CD14-positive monocyte (primary cell): ENCODE measurements at regions not wholly inside any gene's neighbourhood (a gene's known extent, or its start where the extent isn't known, plus 50 kb on each side); places are given as distances from the start of the nearest gene placed in this dataset.

ENCODE experiments used
- DNase-seq, 3 donors: peaks; one replicate each; pipeline ENCODE4 v3.0.0-alpha.2; 2011 to 2022
- H2AFZ ChIP-seq: 2 replicates; pipeline ENCODE4 v1.6.0; 2012; ENCODE audit warnings: mild to moderate bottlenecking, low read depth, low read length, inconsistent platforms; ENCODE audit not compliant: insufficient read depth, poor library complexity, severe bottlenecking
- H3K27ac ChIP-seq, 2 donors: 1 replicate in 1 of 2; 2 replicates in 1 of 2; pipeline ENCODE4 v1.5.1; 2012 to 2013; ENCODE audit warnings: low read length in 2 of 2, control low read depth in 1 of 2, inconsistent platforms in 1 of 2, low read depth in 1 of 2, mild to moderate bottlenecking in 1 of 2
- H3K27me3 ChIP-seq, 2 donors: one replicate each; pipeline versions ENCODE4 v1.6.0 to v1.6.1; 2011 to 2013; ENCODE audit warnings: low read length in 2 of 2; ENCODE audit not compliant: control insufficient read depth in 2 of 2, insufficient read depth in 2 of 2
- H3K36me3 ChIP-seq, 2 donors: replicated peaks in 1 of 2; 1 replicate in 1 of 2; 2 replicates in 1 of 2; pipeline versions ENCODE4 v1.5.1 to v1.6.1; 2012 to 2013; ENCODE audit warnings: low read length in 2 of 2, control low read depth in 1 of 2, inconsistent platforms in 1 of 2, mild to moderate bottlenecking in 1 of 2; ENCODE audit not compliant: insufficient read depth in 2 of 2, control insufficient read depth in 1 of 2
- H3K4me1 ChIP-seq, 2 donors: 1 replicate in 1 of 2; 2 replicates in 1 of 2; pipeline versions ENCODE4 v1.5.1 to v1.6.1; 2012 to 2013; ENCODE audit warnings: low read length in 2 of 2, control low read depth in 1 of 2, inconsistent platforms in 1 of 2, mild to moderate bottlenecking in 1 of 2, moderate library complexity in 1 of 2; ENCODE audit not compliant: insufficient read depth in 2 of 2, control insufficient read depth in 1 of 2
- H3K4me2 ChIP-seq: replicated peaks from 2 replicates; pipeline ENCODE3; 2012; ENCODE audit warnings: low read length, moderate library complexity, mild to moderate bottlenecking; ENCODE audit not compliant: poor library complexity, severe bottlenecking; ENCODE audit errors: extremely low read depth
- H3K4me3 ChIP-seq, 3 experiments: fragments of 200-600 bp in 1 of 3; sonication (generic) in 1 of 3; replicated peaks in 1 of 3; 1 replicate in 2 of 3; 2 replicates in 1 of 3; pipeline ENCODE4 v1.5.1; 2011 to 2013; ENCODE audit warnings: low read length in 3 of 3, mild to moderate bottlenecking in 3 of 3, control low read depth in 2 of 3, low read depth in 2 of 3, inconsistent platforms in 1 of 3, moderate library complexity in 1 of 3
- H3K79me2 ChIP-seq: 2 replicates; pipeline ENCODE4 v1.6.0; 2012; ENCODE audit warnings: mild to moderate bottlenecking, control low read depth, inconsistent platforms, low read length, moderate library complexity; ENCODE audit not compliant: insufficient read depth
- H3K9ac ChIP-seq: 2 replicates; pipeline ENCODE4 v1.6.0; 2017; ENCODE audit warnings: low read length, mild to moderate bottlenecking; ENCODE audit not compliant: insufficient read depth, poor library complexity, severe bottlenecking
- H3K9me3 ChIP-seq, 2 donors: replicated peaks in 1 of 2; 1 replicate in 1 of 2; 2 replicates in 1 of 2; pipeline versions ENCODE4 v1.5.1 to v1.6.1; 2012 to 2013; ENCODE audit warnings: low read length in 2 of 2, control low read depth in 1 of 2; ENCODE audit not compliant: control insufficient read depth in 1 of 2, insufficient read depth in 1 of 2
- H4K20me1 ChIP-seq: 2 replicates; pipeline ENCODE4 v1.6.0; 2012; ENCODE audit warnings: mild to moderate bottlenecking, low read length, control low read depth, moderate library complexity; ENCODE audit not compliant: insufficient read depth
- H3K27ac Mint-ChIP-seq, 7 donors: one replicate each; pipeline ENCODE4 v1.8.0; 2020; ENCODE audit warnings: mild to moderate bottlenecking in 7 of 7, mixed read lengths in 7 of 7, moderate library complexity in 6 of 7, inconsistent platforms in 2 of 7
- H3K27me3 Mint-ChIP-seq, 3 donors: one replicate each; pipeline ENCODE4 v1.8.0; 2021 to 2022; ENCODE audit warnings: low read depth in 3 of 3, mild to moderate bottlenecking in 3 of 3, mixed read lengths in 3 of 3, moderate library complexity in 3 of 3, inconsistent platforms in 1 of 3
- H3K36me3 Mint-ChIP-seq, 2 donors: one replicate each; pipeline ENCODE4 v1.8.0; 2020; ENCODE audit warnings: mixed read lengths in 2 of 2, inconsistent platforms in 1 of 2, mild to moderate bottlenecking in 1 of 2
- H3K4me1 Mint-ChIP-seq: one replicate; pipeline ENCODE4 v1.8.0; 2020; ENCODE audit warnings: mild to moderate bottlenecking, mixed read lengths
- H3K4me3 Mint-ChIP-seq, 2 donors: one replicate each; pipeline ENCODE4 v1.8.0; 2020; ENCODE audit warnings: mild to moderate bottlenecking in 2 of 2, mixed read lengths in 2 of 2, moderate library complexity in 1 of 2
- H3K9me3 Mint-ChIP-seq, 7 donors: one replicate each; pipeline ENCODE4 v1.8.0; 2020 to 2022; ENCODE audit warnings: mixed read lengths in 7 of 7, mild to moderate bottlenecking in 6 of 7, moderate library complexity in 6 of 7, inconsistent platforms in 2 of 7
- WGBS: methylation state at CpG from one replicate; pipeline ENCODE4 v1.1.5; 2013; ENCODE audit warnings: missing lambda C conversion rate; ENCODE audit not compliant: insufficient coverage; 5-methylcytosine and 5-hydroxymethylcytosine counted together
- intact Hi-C, 2 donors: fragments of 100-400 bp; cut with micrococcal nuclease; formaldehyde crosslinking; loops; one replicate each; pipeline versions ENCODE4 v1.15.0 to v1.15.1; 2023
- TF ChIP-seq, protein P1 (sequence below): fragments of 200-600 bp; IDR thresholded peaks from one replicate; pipeline ENCODE4 v1.8.0; 2022; ENCODE audit warnings: antibody characterized with exemption, mild to moderate bottlenecking

DNA sequence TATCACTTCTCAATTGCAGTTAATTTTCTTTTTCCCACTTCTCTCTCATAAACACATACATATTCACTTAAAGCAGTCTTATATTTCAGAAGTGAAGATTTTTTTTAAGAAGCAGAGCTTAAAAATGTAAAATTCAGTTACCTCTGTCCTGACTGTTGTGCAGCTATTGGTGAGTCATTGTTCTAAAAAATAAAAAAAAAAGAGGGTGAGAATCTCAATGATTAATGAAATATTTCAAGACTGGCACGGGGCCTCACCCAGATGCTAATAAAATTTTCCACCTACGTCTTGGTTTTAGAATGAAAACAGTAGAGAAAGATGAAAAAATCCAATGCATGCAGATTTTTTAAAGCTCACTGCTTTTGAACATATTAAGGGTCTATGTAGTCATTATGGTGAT, 67.7 kb downstream of the RDH14 start:
- H3K9me3 ChIP-seq, result no peaks in the 10 kb centered on the region
- no peaks in the 10 kb centered on the region for H3K79me2 ChIP-seq
- Mint-ChIP-seq H3K9me3 (peaks cover 0 to 6% (median 2%) of the 10 kb centered on the region in 7 donors), H3K27me3 (peaks cover 0 to 7% (median 1%) of the 10 kb centered on the region in 3 donors), H3K4me3 (no peak overlapping the region), H3K27ac (no peak overlapping the region), H3K4me1 (no peaks in the 10 kb centered on the region), H3K36me3 (no peaks in the 10 kb centered on the region)
- no peaks in the 10 kb centered on the region for H3K36me3 ChIP-seq
- TF ChIP-seq, protein P1, sequence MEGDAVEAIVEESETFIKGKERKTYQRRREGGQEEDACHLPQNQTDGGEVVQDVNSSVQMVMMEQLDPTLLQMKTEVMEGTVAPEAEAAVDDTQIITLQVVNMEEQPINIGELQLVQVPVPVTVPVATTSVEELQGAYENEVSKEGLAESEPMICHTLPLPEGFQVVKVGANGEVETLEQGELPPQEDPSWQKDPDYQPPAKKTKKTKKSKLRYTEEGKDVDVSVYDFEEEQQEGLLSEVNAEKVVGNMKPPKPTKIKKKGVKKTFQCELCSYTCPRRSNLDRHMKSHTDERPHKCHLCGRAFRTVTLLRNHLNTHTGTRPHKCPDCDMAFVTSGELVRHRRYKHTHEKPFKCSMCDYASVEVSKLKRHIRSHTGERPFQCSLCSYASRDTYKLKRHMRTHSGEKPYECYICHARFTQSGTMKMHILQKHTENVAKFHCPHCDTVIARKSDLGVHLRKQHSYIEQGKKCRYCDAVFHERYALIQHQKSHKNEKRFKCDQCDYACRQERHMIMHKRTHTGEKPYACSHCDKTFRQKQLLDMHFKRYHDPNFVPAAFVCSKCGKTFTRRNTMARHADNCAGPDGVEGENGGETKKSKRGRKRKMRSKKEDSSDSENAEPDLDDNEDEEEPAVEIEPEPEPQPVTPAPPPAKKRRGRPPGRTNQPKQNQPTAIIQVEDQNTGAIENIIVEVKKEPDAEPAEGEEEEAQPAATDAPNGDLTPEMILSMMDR, result no peak
- no peak overlapping the region for H3K4me3 ChIP-seq
- no peak overlapping the region for H3K9ac ChIP-seq
- peaks cover 0 to 2% of the 10 kb centered on the region in 2 donors for H3K27me3 ChIP-seq
- no peak overlapping the region for H3K4me2 ChIP-seq
- no peak overlapping the region for H2AFZ ChIP-seq
- intact Hi-C loops, result no loop called here
- no peak overlapping the region for H3K27ac ChIP-seq
- H3K4me1 ChIP-seq, result no peaks in the 10 kb centered on the region
- no peak for DNase-seq
- no peaks in the 10 kb centered on the region for H4K20me1 ChIP-seq
- no CpG with 5 or more reads among the region's 2 CpGs for WGBS

DNA sequence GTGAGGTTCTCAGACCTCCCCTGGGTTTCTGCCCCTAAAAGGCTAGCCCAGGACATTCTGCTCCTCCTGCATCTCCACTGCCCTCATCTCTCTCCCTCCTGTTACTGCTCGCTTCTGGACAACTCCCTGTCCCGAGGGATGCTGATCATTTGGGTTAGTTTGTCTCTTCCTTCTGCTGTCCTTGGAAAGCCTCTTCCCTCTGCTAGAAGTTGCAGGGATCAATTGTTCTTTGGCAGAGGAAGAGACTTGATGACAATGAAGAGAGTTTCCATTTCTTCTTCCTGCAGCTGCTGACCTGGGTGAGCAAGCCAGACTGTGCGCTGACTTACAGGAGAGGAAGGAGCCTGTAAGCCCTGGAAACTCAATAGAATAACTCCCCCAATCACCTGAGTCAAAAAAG, 68.9 kb downstream of the RDH14 start:
- Histone ChIP-seq H3K27ac (no peak overlapping the region), H4K20me1 (no peaks in the 10 kb centered on the region), H3K9me3 (no peaks in the 10 kb centered on the region), H3K4me1 (no peaks in the 10 kb centered on the region), H3K9ac (no peak overlapping the region), H3K36me3 (no peaks in the 10 kb centered on the region), H3K79me2 (no peaks in the 10 kb centered on the region), H3K4me2 (no peak overlapping the region), H3K4me3 (no peak overlapping the region), H3K27me3 (no peaks in the 10 kb centered on the region), H2AFZ (no peak overlapping the region)
- Mint-ChIP-seq H3K27me3 (peaks cover 0 to 7% (median 1%) of the 10 kb centered on the region in 3 donors), H3K9me3 (peaks cover 0 to 6% (median 2%) of the 10 kb centered on the region in 7 donors), H3K27ac (no peak overlapping the region), H3K4me1 (no peaks in the 10 kb centered on the region), H3K36me3 (no peaks in the 10 kb centered on the region), H3K4me3 (no peak overlapping the region)
- DNase-seq, result no peak
- TF ChIP-seq, protein P1, result no peak
- intact Hi-C loops, result no loop called here
- WGBS, result no CpG with 5 or more reads among the region's 3 CpGs
